Glomerular visceral epithelial cell (primary cell): ENCODE measurements at regions not wholly inside any gene's neighbourhood (a gene's known extent, or its start where the extent isn't known, plus 50 kb on each side); places are given as distances from the start of the nearest gene placed in this dataset.
"Not testable (repeated sequence)": the region's sequence is repeated elsewhere in the genome, so short reads cannot be mapped to it uniquely, and the experiment has no call there.

Experiments used
- DNase-seq: peaks from one replicate; pipeline ENCODE4 v3.0.0-alpha.2; 2016; ENCODE audit errors: extremely low spot score

DNA sequence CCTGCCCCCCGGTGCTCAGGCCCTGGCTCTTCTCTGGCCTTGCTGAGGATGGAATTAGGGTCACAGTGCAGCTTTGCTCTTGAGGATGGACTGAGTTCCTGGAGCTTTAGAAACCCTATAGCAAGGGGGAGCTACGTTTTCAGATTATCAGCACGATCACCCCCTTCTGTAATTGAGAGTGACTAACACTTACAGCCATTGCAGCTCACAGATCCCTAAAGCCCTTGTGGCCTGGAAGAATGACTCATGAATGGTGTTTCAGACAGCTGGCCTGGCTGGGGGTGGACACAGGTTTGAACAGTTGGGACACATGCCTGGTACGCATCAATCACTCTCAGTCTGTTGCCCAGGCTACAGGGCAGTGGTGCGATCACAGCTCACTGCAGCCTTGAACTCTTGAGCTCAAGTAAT, 79.7 kb upstream of the IGFBP5 start:
- DNase-seq: peak; percentile 99

DNA sequence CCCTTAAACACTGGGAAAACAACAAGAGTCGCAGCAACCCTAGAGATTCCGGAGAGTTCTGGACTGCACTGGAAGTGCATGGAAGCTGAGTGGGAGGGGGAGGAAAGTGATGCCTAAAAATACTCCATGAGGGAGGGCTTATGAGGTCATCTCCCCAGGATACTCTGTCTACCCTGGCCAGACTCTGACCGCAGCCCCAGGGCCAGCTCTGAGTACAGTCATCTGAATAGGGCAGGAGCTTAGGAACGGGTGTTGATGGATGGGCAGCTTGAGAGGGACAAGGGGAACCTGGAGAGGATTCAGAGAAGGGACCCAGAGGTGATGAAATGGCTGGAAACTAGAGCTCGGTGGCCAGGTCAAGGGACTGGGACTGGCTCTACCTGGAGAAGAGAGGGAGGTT, 79.3 kb upstream of the IGFBP5 start:
- DNase-seq: peak; percentile 98

DNA sequence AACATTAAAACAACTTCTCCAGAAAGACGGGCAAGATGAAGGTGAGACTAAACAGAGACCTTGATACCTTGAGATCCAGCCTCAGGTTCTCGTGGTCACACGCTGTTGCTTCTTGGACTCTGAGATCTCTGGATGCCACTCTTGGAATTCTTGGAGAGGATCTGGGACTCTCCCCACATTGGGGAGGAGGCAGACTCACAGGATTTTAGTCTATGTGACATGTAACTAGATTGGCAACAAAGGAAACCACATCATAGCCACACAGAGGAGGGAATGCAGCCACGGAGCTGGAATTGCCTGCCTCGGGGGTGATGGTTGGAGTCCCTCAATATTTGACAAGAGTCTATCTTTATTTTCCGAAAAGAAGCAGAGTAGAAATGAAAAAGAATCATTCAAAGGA, 78.8 kb upstream of the IGFBP5 start:
- DNase-seq: peak; percentile 79

DNA sequence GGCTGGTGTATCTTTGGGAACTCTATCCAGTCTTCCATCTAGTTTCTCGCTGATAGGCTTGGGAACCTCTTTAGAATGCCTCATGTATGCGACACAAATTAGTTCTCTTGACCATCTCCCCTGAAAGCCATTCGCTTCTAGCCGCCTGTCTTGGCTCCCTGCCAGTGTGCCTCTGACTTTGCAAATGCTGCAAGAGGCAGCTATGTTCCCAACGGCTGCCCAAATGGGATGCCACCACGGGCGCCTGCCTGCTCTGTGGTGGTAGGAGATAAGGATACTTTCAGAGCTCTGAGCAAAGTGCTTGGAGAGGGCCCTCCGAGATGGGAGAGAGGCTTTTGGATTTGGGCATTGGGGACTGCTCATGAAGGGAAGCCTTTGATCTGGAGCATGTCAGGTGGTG, 77.7 kb upstream of the IGFBP5 start:
- no peak for DNase-seq

DNA sequence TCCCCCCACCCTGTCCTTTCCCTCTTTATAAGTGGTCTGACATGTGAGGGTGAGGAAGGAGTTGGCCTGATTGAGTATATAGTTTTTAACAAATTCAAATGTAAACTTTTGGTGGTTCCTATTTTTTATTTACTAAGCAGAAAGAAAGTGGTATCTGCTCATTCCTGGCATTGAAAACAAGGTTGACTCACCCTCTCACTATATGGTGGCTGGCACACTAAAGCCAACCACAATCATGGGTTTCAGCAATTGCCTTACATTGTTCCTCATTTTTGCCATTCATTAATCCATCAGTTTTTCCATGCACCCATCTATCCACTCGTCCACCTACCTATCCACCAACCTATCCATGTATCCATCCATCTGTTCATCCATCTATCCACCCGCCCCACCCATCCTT, 75.4 kb upstream of the IGFBP5 start:
- no peak for DNase-seq

DNA sequence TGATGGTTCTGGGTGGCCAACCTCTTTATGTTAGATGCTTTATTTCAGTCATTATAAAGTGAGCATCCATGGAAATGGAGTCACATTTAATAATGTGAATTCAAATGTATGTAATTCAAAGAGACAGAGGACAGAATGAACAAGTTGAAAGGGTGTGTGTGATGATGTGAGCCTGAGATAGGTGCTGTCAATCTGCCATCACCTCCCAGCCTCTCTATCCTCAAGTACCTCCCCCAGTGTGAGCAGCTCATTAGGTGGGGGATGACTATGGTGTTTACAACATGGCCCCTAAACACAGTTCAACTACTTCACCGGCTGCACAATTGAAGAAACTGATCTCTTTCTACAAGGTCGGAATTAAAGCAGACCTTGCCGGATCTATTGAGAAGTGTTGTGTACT, 74.7 kb upstream of the IGFBP5 start:
- no peak for DNase-seq

DNA sequence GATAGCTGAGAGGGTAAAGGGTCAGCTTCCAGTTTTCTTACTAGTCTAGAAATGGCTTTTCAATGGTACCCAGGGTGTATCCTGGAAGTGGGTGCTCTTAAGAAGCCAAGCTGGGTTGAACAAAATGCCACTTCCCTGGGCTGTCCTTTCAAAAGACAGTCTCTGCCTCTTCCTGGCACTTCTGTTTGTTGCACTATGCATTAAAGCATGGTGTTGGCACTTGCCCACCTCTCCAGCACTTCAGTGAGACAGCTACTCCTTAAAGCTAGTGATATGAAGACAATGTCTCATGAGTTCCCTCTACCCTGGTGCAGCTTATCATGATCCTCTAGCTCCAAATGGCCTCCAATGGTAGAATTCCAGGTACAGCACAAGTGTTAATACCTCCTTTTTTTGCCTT, 74.3 kb upstream of the IGFBP5 start:
- DNase-seq: no peak

DNA sequence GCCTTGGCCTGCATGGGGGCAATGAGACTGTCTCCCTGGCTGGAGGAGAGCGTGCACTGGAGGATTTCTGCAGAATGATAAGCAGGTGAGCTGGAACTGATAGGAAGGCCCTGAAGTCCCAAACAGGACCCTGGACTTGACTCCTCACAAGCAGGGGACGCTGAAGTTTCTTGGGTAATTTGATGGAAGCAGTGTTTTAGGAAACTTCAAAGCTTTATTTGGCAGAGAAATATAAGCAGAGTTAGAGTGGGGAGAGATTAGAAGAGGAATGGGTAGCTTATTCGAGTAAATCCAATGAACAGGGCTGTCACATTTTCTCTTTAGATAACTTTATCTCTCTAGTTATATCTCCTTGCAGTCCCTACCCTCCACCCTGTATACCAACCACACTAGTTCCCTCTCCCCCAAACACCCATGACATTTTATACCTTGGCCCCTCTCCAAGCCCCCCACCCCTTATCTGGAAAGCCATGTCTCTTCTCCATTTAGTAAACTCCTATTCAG, 73.6 kb upstream of the IGFBP5 start:
- DNase-seq: no peak

DNA sequence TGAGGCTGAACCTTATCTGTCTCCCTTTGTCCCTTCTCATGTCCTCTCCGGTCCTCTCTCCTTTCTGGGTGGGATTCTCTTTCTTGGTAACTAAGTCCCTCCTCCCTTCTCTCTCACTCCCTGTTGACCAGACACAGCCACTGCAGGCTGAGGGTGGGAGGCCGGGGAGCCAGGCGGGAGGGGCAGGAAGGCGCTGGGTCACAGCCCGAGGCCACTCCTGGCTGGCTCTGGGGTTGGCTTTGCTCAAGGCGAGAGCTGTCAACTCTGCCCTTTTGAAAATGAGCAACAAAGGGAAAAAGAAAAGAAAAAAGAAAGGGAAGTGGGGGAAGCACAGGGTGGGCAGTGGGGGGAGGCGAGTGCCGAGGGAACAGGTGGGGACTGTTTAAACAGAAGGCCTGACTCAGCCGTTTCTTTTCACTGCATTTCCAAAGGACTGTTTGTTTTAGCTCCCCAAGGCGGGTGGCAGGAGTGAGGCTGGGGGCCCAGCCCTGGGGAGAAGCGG, 70.5 kb upstream of the IGFBP5 start:
- DNase-seq: no peak

DNA sequence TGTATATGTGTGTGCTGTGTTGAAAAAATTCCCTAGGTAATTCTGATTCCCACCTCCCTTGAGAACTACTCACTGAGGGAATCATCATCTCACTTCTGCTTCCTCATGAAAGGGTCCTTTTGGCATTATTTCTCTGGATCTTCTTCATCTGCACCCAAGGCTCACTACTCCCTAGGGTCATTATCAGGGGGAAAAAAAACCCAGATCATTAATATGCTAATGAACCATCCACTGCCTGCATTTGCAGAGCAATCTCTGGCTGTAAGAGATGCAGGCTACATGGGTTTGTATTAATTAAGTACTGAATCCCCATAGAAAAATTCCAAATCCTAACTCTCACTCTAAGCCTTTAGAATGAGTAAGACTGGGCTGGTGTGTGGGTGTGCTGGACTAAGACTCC, 68.0 kb upstream of the IGFBP5 start:
- DNase-seq: no peak

DNA sequence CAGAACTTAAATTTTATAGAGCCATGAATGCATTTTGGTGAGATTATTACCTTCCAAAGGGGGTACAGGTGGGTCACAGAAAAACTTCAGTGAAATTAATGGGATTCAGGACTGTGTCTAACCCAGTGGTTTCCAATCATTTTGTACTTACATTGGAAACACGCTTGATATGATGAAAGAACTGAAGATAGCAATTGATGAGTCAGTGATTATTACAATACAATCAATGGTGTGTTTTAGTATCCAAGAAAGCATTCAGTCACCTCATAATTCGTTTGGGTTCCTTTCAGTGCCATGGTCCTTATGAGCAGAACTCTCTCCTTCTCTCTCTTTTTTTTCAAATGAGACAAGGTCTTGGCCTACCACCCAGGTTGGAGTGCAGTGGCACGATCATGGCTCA, 66.5 kb upstream of the IGFBP5 start:
- no peak for DNase-seq

DNA sequence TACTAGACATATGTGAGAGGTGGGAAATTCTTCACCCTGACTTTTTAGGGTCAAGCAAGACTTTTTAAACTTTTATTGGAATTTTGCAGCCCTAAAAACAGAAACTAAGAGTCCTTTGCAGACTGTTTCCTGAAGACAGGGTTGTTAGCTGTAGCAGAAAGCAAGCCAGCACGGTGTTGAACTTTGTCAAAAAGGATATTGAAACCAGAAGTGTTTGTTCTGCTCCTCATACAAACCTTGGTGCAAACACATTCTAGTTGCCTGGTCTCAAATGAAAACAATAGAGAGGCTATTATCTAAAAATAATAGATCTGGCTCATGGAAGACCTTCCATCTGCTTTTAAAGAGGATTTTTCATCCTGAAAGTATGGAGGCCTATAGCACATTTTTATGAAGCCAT, 65.8 kb upstream of the IGFBP5 start:
- no peak for DNase-seq

DNA sequence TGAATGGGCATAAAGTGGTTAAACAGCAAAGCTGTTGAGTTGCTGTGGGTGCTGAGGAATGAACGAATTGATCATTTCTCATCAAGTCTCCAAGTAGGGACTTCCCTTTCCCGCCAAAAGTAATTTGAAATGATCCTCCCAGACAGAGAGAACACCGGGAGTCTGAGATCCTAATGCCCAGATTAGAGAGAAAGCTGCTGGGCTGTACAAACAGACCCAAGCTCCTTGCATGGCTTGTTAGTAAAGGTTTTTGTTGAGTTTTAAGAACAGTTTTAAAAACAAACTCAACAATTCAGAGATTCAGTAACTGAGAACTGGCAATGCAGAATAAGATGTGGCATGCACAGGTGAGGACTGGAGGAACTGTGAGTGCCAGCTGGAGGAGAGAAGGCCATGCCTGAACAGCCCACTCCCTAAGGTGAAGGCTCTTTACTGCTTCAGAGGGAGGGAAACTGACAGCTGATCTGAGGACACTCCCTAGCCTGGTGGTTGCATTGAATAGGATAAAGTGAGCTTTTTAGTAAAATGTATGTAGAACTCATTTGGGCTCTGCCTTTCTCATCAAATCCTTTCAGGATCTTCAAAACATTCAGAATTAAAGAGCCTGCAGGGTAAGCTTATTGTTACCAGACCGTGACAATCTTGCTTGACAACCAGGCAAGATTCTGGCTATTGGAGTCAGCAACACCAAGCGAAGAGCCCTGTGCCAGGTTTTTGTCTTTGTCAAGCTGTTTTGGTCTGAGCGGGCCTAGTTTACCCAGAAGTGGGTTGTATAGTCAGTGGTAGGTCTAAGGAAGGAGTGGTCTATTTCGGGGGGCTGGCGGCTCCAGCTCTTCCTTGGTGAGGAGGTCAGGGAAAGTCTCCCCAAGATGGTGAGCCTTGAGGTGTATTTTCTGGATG, 63.2 kb upstream of the IGFBP5 start:
- DNase-seq: no peak

DNA sequence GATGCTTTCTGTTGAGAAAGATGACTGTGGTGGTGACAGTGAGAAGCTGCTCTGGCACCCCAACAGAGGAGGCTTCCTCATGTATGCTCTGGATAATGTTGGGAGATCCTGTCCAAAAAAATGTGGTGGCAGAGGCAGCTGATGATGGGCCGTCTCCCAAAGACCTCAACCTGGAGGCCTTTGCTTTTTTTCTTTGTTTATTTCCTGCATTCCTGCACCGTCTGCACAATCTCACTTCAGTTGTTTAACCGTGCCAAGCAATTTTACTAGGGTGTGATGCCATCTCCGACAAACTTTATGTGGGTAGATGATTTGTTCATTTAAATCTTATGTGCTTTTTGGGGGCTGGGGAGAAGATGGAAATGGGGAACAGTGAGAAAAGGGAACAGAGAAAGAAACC, 62.2 kb upstream of the IGFBP5 start:
- no peak for DNase-seq

DNA sequence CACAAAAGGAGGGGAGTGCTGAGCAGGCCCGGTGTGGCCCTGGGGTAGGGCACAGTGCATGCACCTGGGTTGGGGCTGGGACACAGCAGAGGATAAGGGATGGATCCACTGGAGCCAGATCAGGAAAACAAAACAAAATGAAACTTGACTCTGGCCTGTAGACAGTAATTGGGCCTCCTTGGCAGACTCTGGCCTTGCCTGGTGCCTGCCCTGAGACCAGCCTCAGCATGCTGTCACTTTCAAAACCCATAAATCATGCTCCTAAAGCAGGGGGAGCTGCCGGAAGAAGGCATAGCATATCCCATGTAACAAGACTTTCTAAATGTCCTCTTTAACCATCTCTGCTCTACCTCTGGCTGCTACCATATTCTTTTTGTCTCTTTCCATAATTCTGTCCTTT, 61.1 kb upstream of the IGFBP5 start:
- no peak for DNase-seq

DNA sequence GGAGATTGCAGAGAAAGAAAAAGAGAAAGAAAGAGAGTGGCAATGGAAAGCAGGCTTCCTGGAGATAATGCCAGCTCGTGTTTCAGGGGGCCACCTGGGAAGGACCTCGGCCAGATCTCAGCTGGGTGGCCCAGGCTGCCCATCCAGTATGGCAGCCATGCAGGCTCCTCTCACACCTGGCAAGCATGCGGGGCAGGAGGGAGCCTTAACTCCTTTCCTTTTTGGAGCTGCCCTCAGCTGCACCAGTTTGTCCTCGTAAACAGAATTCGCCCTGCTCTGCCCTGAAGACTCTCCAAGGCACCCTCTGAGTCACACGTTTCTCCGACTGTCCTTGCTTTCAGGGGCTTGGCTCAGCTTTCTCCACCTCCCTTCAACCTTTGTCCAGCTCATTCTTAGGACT, 59.5 kb upstream of the IGFBP5 start:
- DNase-seq: no peak

DNA sequence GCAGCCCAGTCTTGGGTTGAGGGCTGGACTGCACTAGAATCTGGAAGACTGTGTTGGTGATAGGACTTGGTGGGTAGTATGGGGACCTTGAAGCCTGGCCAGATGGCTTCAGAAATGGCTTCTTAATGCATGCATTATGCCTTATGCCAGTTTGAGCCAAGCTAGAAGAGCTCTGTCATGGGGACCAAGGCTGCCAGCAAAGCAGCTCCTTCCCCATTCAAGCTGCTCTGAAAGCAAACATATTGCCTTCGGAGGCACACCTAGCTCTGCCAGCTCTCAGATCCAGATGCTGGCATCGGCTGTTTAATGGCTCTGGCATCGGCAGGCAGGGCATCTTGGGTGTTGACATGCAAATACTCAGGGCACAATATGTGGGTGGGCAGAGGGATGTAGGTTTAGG, 59.0 kb upstream of the IGFBP5 start:
- no peak for DNase-seq

DNA sequence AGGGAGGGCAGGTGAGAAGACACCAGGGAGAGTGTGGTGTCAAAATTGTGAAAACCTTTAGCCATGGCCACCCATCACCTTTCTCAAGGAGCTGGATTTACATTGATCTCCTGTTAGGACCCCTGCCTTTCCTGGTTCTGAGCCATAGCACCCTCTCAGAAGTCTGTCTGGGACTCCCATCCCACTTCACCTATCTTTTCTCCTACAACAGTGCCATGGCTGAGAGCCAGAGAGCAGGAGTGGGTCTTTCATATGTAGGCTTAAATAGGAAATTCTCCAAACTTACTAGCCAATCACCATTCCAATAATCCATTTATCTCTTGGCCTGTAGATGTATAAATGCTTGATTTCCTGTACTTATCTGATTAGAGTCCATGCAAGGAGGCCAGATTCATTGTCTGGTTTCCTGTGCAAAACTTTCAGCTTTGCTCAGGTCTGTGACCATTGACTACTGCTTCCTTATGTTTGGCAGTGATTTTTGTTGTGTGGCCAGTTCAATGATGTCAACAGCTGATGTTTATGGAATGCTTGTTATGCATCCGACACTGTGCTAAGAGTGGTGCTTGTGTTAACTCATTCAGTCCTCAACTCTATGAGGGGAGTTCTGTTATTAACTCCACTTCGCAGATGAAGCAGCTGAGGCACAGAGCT, 57.6 kb upstream of the IGFBP5 start:
- DNase-seq: no peak

DNA sequence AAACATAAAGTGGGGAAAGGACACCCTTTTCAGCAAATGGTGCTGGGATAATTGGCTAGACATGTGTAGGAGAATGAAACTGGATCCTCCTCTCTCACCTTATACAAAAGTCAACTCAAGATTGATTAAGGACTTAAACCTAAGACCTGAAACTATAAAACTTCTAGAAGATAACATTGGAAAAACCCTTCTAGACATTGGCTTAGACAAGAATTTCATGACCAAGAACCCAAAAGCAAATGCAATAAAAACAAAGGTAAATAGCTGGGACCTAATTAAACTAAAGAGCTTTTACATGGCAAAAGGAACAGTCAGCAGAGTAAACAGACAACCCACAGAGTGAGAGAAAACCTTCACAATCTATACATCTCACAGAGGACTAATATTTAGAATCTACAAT, 55.4 kb upstream of the IGFBP5 start:
- DNase-seq: not testable (repeated sequence)

DNA sequence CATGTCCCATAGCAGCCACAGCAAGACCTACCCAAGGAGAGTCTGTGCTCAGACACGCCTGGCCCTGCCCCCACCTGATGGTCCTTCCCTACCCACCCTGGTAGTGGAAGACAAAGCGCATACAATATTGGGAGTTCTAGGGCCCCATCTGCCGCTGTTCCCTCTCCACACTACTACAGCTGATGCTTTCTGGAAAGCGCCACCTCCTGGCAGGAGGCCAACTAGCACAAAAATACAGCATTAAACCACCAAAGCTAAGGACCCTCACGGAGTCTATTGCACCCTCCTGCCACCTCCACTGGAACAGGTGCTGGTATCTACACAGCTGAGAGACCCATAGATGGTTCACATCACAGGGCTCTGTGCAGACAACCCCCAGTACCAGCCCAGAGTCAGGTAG, 50.9 kb upstream of the IGFBP5 start:
- DNase-seq: not testable (repeated sequence)

DNA sequence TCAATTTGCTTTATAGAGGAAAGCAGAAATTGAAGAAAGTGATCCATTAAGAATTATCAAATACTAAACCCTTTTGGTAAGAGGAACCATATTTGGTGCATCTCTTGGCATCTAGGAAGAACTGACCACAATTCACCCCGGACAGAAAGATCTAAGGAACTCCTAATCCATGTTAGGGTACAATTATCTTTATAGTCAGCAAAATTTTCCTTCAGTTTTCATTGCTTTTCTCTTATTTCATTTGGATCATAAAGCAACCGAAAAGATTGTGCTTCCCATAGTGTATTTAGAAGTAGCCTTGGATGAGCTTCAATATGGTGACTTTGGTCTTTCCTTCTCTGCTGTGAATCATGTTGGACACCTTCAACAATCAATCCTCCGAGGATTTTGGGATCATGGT, 50.1 kb upstream of the IGFBP5 start:
- DNase-seq: no peak
